GM23248 (cell line): ENCODE measurements at regions not wholly inside any gene's neighbourhood (a gene's known extent, or its start where the extent isn't known, plus 50 kb on each side); places are given as distances from the start of the nearest gene placed in this dataset.

Source experiments
- DNase-seq: peaks from one replicate; pipeline ENCODE4 v3.0.0-alpha.2; 2015
- H2AFZ ChIP-seq: fragments of 200-600 bp; sonication (generic); 2 replicates; pipeline ENCODE4 v1.6.1; 2016; ENCODE audit warnings: antibody characterized with exemption
- H3F3A ChIP-seq: fragments of 200-600 bp; sonication (generic); 2 replicates; pipeline ENCODE4 v1.6.1; 2016; ENCODE audit warnings: mild to moderate bottlenecking, antibody characterized with exemption, mixed run types; ENCODE audit not compliant: insufficient read depth
- H3K27ac ChIP-seq: fragments of 200-600 bp; sonication (generic); 2 replicates; pipeline ENCODE4 v1.5.1; 2016; ENCODE audit warnings: mild to moderate bottlenecking
- H3K27me3 ChIP-seq: fragments of 200-600 bp; sonication (generic); replicated peaks from 2 replicates; pipeline ENCODE4 v1.6.1; 2016; ENCODE audit warnings: mild to moderate bottlenecking; ENCODE audit not compliant: insufficient read depth
- H3K36me3 ChIP-seq: fragments of 200-600 bp; sonication (generic); 2 replicates; pipeline ENCODE4 v1.6.1; 2016; ENCODE audit warnings: low read depth, mild to moderate bottlenecking
- H3K4me1 ChIP-seq: fragments of 200-600 bp; sonication (generic); 2 replicates; pipeline ENCODE4 v1.6.1; 2016; ENCODE audit warnings: mild to moderate bottlenecking; ENCODE audit not compliant: insufficient read depth
- H3K4me2 ChIP-seq: fragments of 200-600 bp; sonication (generic); one replicate; pipeline ENCODE4 v1.6.1; 2016; ENCODE audit warnings: mild to moderate bottlenecking; ENCODE audit not compliant: unreplicated experiment
- H3K4me3 ChIP-seq: fragments of 200-600 bp; sonication (generic); 2 replicates; pipeline ENCODE4 v1.5.1; 2016; ENCODE audit warnings: mild to moderate bottlenecking
- H3K79me2 ChIP-seq: fragments of 200-600 bp; sonication (generic); 2 replicates; pipeline ENCODE4 v1.6.1; 2016; ENCODE audit warnings: mild to moderate bottlenecking; ENCODE audit not compliant: insufficient read depth
- H3K9ac ChIP-seq: fragments of 200-600 bp; sonication (generic); 2 replicates; pipeline ENCODE4 v1.6.1; 2016; ENCODE audit warnings: mild to moderate bottlenecking
- H3K9me2 ChIP-seq: fragments of 200-600 bp; sonication (generic); 2 replicates; pipeline ENCODE4 v1.6.1; 2016; ENCODE audit warnings: mixed run types, mild to moderate bottlenecking, moderate library complexity; ENCODE audit not compliant: insufficient read depth
- H3K9me3 ChIP-seq: fragments of 200-600 bp; sonication (generic); one replicate; pipeline ENCODE4 v1.6.1; 2017; ENCODE audit warnings: low read depth
- H4K20me1 ChIP-seq: fragments of 200-600 bp; sonication (generic); 2 replicates; pipeline ENCODE4 v1.6.0; 2016; ENCODE audit not compliant: insufficient read depth
- EZH2 ChIP-seq: fragments of 200-600 bp; sonication (generic); IDR thresholded peaks from 2 replicates; pipeline ENCODE4 v1.6.1; 2018; ENCODE audit warnings: antibody characterized with exemption, mild to moderate bottlenecking; ENCODE audit not compliant: insufficient read depth, poor library complexity, severe bottlenecking
- EZH2phosphoT487 ChIP-seq: fragments of 200-600 bp; sonication (generic); IDR thresholded peaks from 2 replicates; pipeline ENCODE4 v1.6.1; 2018; ENCODE audit warnings: antibody characterized with exemption, moderate library complexity, mild to moderate bottlenecking, low read depth; ENCODE audit not compliant: insufficient read depth
- WGBS, 2 experiments: methylation state at CpG; one replicate each; pipeline ENCODE4 v1.1.6; 2015 to 2017; ENCODE audit warnings: low lambda C conversion rate in 2 of 2, low coverage in 1 of 2; ENCODE audit errors: missing lambda C conversion rate in 2 of 2; 5-methylcytosine and 5-hydroxymethylcytosine counted together
- in situ Hi-C: fragments of 300-500 bp; cut with MboI; formaldehyde crosslinking; loops from 2 replicates; pipeline ENCODE4 v1.15.0; 2020

GRCh38 chr16:23013484-23013883 is 135.8 kb downstream of the USP31 start:
- 83 to 100% methylated on average over 1 of the region's 1 CpG for WGBS, 2 experiments
- in situ Hi-C loops = no loop called here
- Histone ChIP-seq H3K9me2 (no peaks in the 10 kb centered on the region), H3K9ac (no peak overlapping the region), H3K9me3 (no peaks in the 10 kb centered on the region), H3F3A (no peaks in the 10 kb centered on the region), H3K79me2 (no peaks in the 10 kb centered on the region), H3K27me3 (no peaks in the 10 kb centered on the region), H3K4me2 (no peak overlapping the region), H3K4me3 (no peak overlapping the region), H3K4me1 (no peaks in the 10 kb centered on the region), H2AFZ (no peak overlapping the region), H3K36me3 (no peaks in the 10 kb centered on the region), H4K20me1 (no peaks in the 10 kb centered on the region), H3K27ac (no peak overlapping the region)
- peak; percentile 2 for DNase-seq
- TF ChIP-seq EZH2phosphoT487 (no peak), EZH2 (no peak)

DNA sequence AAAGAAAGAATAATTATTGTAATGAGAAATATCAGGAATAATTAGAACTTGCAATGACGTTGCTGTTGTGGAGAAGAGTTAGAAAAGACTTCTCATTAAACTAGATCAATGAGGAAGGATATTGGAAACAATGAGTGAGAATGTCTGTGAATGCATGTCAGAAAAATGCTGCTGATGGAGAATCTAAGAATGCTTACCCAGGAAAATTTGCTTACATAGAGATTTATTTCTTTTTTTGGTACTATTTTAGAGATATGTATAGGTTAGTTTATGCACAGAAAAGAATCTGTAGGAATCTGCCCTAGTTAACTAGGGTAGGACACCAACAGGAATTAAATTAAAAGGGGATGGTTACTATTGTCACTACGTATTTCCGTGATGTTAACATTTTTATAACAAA is 140.2 kb downstream of the USP31 start:
- H3K79me2 ChIP-seq = no peaks in the 10 kb centered on the region
- H3K4me3 ChIP-seq = no peak overlapping the region
- 43% methylated on average over 3 of the region's 3 CpGs for WGBS, 2 experiments
- no peaks in the 10 kb centered on the region for H3K27me3 ChIP-seq
- H3K9me3 ChIP-seq = no peaks in the 10 kb centered on the region
- H4K20me1 ChIP-seq = no peaks in the 10 kb centered on the region
- TF ChIP-seq EZH2phosphoT487 (no peak), EZH2 (no peak)
- in situ Hi-C loops = no loop called here
- H3K27ac ChIP-seq = no peak overlapping the region
- no peak overlapping the region for H2AFZ ChIP-seq
- no peaks in the 10 kb centered on the region for H3K4me1 ChIP-seq
- DNase-seq = no peak
- no peak overlapping the region for H3K4me2 ChIP-seq
- no peak overlapping the region for H3K9ac ChIP-seq
- H3K9me2 ChIP-seq = no peaks in the 10 kb centered on the region
- H3F3A ChIP-seq = no peaks in the 10 kb centered on the region
- no peaks in the 10 kb centered on the region for H3K36me3 ChIP-seq

- H4K20me1 ChIP-seq = no peaks in the 10 kb centered on the region
- no peaks in the 10 kb centered on the region for H3K36me3 ChIP-seq
- H3K4me2 ChIP-seq = no peak overlapping the region
- 32 to 39% methylated on average over 7 of the region's 7 CpGs for WGBS, 2 experiments
- TF ChIP-seq EZH2 (no peak), EZH2phosphoT487 (no peak)
- H3K9me3 ChIP-seq = no peaks in the 10 kb centered on the region
- H3K9ac ChIP-seq = no peak overlapping the region
- H3K4me3 ChIP-seq = no peak overlapping the region
- H3K79me2 ChIP-seq = no peaks in the 10 kb centered on the region
- H3F3A ChIP-seq = no peaks in the 10 kb centered on the region
- no peaks in the 10 kb centered on the region for H3K4me1 ChIP-seq
- H3K27me3 ChIP-seq = no peaks in the 10 kb centered on the region
- no peak for DNase-seq
- no peaks in the 10 kb centered on the region for H3K9me2 ChIP-seq
- H3K27ac ChIP-seq = no peak overlapping the region
- no peak overlapping the region for H2AFZ ChIP-seq
- in situ Hi-C loops = no loop called here
Measured at GRCh38 chr16:23008041-23008440, 141.2 kb downstream of the USP31 start.

- Histone ChIP-seq H3K27me3 (no peaks in the 10 kb centered on the region), H3K9me3 (no peaks in the 10 kb centered on the region), H2AFZ (no peak overlapping the region), H3F3A (no peaks in the 10 kb centered on the region), H3K4me1 (no peaks in the 10 kb centered on the region), H3K9ac (no peak overlapping the region), H3K4me3 (no peak overlapping the region), H4K20me1 (no peaks in the 10 kb centered on the region), H3K9me2 (no peaks in the 10 kb centered on the region), H3K4me2 (no peak overlapping the region), H3K79me2 (no peaks in the 10 kb centered on the region), H3K36me3 (no peaks in the 10 kb centered on the region), H3K27ac (no peak overlapping the region)
- WGBS, 2 experiments = 14 to 20% methylated on average over 2 of the region's 2 CpGs
- in situ Hi-C loops = no loop called here
- TF ChIP-seq EZH2phosphoT487 = no peak
- no peak for TF ChIP-seq EZH2
- no peak for DNase-seq
Measured at GRCh38 chr16:23006380-23006779, 142.9 kb downstream of the USP31 start.

DNA sequence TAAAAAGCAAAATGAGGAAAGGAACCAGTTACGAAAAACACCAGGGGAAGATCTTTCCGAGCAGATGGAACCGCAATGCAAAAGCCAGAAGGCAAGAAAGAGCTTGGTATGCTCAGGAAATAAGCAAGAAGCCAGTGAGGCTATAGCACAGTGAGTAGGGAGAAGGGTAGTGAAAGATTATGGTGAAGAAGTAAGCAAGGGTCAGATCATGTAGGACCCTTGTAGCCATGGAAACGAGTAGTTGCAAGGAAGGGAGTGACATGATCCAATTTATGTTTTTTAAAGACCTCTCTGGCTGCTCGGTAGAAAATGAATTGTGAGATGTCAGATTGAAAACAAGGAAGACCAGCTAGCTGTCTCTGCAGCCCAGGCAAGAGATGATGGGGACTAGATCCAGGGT is 143.3 kb downstream of the USP31 start:
- H3K4me1 ChIP-seq = no peaks in the 10 kb centered on the region
- no peaks in the 10 kb centered on the region for H3K79me2 ChIP-seq
- no peak overlapping the region for H3K4me2 ChIP-seq
- H3K9me3 ChIP-seq = no peaks in the 10 kb centered on the region
- H3K9me2 ChIP-seq = no peaks in the 10 kb centered on the region
- H4K20me1 ChIP-seq = no peaks in the 10 kb centered on the region
- no peak overlapping the region for H3K4me3 ChIP-seq
- no peak overlapping the region for H3K27ac ChIP-seq
- H3K36me3 ChIP-seq = no peaks in the 10 kb centered on the region
- in situ Hi-C loops = no loop called here
- no peaks in the 10 kb centered on the region for H3F3A ChIP-seq
- no peak overlapping the region for H2AFZ ChIP-seq
- H3K9ac ChIP-seq = no peak overlapping the region
- no peaks in the 10 kb centered on the region for H3K27me3 ChIP-seq
- no peak for DNase-seq
- TF ChIP-seq EZH2phosphoT487 = no peak
- TF ChIP-seq EZH2 = no peak
- 39 to 40% methylated on average over 5 of the region's 5 CpGs for WGBS, 2 experiments
